Urothelium cell line (cell line): ENCODE measurements at regions not wholly inside any gene's neighbourhood (a gene's known extent, or its start where the extent isn't known, plus 50 kb on each side); places are given as distances from the start of the nearest gene placed in this dataset.
"Not testable (repeated sequence)": the region's sequence is repeated elsewhere in the genome, so short reads cannot be mapped to it uniquely, and the experiment has no call there.

Source experiments
- DNase-seq: peaks from one replicate; pipeline ENCODE4 v3.0.0; 2011; ENCODE audit warnings: low spot score, mixed read lengths
- FAIRE-seq: peaks from 2 replicates; lab custom pipeline; 2011; peaks lifted over from hg19 to GRCh38; lab: Jason Lieb, UNC

GRCh38 chr9:135348076-135348787 lies 131.3 kb upstream of the PPP1R26 start:
- no peak for FAIRE-seq
- DNase-seq = no peak

DNA sequence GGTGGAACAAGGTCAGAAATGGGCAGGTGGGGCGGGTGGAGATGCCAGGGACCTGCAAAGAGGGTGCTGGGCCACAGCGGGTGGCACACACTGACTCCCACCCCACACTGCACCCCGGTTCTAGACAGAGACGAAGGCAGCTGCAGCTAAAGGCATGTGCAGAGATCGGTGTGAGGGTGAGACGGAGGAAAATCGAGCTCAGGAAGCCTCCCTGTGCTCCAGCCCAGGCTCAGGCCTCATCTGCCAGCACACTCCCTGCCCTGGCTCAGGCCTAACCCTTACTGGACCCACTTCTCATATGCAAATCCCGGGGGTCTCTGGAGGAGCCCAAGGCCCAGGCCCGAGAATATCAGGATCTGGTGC lies 130.8 kb upstream of the PPP1R26 start:
- FAIRE-seq (no peak), DNase-seq (no peak)

- no peak for FAIRE-seq
- no peak for DNase-seq
Observed at GRCh38 chr9:135349212-135350002, 130.2 kb upstream of the PPP1R26 start.

- FAIRE-seq (no peak), DNase-seq (no peak)
Observed at GRCh38 chr9:135350003-135350315, 129.6 kb upstream of the PPP1R26 start.

DNA sequence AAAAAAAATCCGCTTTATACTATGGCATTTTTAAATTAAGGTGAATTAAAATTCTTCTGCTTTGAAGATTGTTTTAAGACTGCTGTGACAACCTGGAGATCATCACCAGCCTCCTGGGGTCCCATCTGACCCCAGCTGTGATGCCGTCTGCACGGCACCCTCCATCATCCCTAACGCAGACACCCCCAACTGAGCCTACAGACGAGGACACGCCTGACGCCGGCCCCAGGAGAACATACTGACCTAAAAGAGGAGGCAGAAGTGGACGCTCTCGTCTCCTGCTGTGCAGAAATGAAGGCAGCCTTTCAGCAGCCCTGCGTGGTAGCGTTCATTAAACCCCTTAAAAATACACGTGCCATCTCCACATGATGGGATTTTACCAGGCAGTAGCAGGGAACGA lies 125.6 kb upstream of the PPP1R26 start:
- no peak for DNase-seq

DNA sequence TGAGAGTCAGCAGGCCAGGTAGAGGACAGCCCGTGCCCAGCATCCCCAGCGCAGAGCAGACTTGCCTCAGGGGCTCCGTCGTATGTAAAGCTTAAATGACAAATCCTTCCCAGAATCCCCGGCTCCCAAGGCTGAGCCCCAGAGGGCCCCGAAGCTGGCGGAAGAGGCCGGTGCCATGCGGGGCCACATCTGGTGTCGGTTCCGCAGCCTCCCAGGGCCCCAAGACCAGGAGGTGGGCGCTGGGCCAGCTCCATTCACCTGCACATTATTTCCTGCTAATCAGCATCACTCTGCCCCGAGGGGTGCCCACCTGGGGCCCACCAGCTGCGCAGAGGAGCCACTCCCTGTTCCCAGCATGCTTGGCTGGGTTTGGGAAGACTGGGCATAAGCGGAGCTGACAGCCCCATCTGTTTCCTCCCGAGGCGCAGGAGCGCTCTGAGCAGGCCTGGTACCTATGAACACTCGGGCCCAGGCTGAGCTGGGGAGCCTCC lies 124.0 kb upstream of the PPP1R26 start:
- DNase-seq (no peak), FAIRE-seq (no peak)

More for the DNA sequence above, 125.6 kb upstream of the PPP1R26 start:
- no peak for FAIRE-seq

GRCh38 chr9:135356021-135356420 lies 123.6 kb upstream of the PPP1R26 start:
- FAIRE-seq (no peak), DNase-seq (no peak)

GRCh38 chr9:135356796-135357195 lies 122.8 kb upstream of the PPP1R26 start:
- DNase-seq (no peak), FAIRE-seq (no peak)

DNA sequence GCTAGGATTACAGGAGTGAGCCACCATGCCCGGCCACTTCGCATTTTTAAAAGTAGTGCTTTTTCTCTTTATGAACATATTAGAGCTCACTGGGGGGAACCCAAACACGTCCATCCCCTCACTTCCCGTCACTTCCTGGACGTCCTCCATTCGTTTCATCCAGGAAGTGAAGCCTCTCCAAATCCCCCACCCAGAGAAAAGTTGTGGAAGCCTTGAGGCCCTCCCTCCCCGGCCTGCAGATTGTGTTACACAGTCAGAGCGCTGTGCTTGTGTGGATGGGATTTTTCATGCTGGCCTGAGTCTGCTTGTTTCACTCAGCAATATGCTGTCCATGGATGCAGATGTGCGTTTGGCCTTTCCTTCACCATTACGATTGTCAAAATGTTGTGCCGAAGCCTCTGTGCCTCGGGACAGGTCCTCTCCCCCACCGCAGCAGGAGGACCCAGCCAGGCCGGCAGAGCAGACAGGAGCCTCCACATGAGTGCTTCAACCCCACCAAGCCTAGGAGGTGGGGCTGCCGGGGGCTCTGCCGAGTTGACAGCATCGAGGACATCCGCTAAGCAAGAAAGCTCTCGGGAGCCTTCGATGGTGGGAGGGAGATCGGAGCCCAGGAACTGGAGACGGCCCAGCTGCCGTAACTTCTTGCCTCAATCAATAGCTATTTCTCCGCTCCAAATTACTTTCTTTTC lies 121.6 kb upstream of the PPP1R26 start:
- FAIRE-seq (no peak), DNase-seq (no peak)

GRCh38 chr9:135358552-135358940 lies 121.0 kb upstream of the PPP1R26 start:
- no peak for FAIRE-seq
- DNase-seq = no peak

DNA sequence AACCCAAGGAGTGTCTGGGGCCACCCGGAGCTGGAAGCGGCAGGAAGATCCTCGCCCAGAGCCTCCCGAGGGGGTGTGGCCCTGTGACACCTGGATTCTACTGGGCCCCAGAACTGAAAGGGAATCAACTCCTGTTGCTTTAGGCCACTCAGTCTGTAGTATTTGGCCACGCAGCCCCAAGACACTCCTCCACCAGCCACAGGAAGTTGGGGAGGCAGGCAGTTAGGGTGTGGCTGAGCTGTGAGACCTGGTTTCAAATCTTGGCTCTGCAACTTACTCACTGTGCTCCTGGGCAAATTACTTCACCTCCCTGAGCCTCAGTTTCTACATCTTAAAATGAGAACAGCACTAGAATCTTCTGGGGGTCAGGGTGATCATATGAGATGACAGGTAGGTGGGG lies 119.8 kb upstream of the PPP1R26 start:
- DNase-seq = no peak
- no peak for FAIRE-seq

GRCh38 chr9:135360617-135361016 lies 119.0 kb upstream of the PPP1R26 start:
- FAIRE-seq (no peak), DNase-seq (no peak)

- not testable (repeated sequence) for DNase-seq
Observed at GRCh38 chr9:135361668-135362067, 117.9 kb upstream of the PPP1R26 start.

GRCh38 chr9:135363596-135363995 lies 116.0 kb upstream of the PPP1R26 start:
- DNase-seq = no peak
- no peak for FAIRE-seq

More at GRCh38 chr9:135361668-135362067, 117.9 kb upstream of the PPP1R26 start:
- FAIRE-seq = peak; percentile 58

DNA sequence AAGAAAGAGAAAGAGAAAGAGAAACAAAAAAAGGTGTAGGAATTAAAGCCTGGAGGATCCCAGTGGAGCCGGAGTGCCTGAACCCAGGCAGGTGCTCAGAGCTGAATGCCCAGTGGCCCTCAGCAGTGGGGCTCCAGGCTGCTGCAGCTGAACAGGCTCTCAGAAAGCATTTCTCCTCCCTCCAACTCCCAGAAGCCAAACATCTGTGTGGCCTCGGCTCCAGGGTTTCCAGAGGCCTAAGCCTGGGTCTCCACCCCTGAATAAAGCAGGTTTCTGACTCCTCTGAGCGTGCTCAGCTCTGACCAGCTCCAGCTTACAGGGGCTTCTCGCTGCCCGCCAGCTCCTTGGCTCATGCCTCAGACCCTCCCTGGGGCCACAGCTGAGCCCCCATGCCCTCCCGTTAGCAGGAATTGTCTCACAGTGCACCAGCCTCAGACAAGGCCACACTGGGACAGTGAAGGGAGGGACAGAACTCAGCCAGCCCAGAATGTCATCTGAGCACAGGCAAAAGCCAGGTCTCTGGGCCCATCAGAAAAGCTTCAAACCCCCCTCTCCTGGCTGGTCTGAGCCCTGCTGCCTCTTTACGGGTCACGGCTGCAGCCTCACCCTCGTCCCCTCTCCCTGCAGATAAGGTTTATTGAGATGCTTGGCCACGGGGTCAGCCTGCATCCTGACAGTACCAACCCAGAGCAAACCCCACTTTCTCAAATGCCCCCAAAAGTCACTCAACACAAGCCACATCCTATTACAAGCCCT lies 114.4 kb upstream of the PPP1R26 start:
- DNase-seq = no peak
- no peak for FAIRE-seq

- FAIRE-seq = no peak
- no peak for DNase-seq
Observed at GRCh38 chr9:135366104-135366503, 113.5 kb upstream of the PPP1R26 start.

DNA sequence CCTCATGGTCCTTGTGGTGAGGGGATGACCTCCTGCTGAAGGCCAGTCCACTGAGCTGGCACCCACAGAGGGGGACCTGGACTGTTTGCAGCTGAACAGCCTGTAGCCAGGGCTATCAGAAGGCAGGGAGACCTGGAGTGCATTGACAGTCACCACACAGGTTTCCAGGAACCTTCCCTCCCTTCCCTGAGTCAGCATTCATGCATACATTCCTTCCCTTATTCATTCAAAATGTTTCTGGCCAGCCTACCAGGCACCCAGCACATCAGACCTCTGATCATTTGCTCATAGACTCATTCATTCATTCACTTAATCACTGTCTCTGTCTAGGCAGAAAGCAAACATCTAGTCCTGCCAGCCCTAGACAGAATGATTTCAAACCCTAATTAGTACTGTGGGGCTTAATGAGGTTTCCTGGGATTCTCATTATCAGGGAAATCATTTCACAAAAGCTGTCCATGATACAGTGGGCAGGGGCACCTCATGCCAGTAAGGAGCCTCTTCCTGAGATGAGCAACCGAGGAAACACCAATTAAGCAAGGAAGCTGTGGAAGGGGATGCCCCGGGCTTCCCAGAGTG lies 110.1 kb upstream of the PPP1R26 start:
- DNase-seq = peak; percentile 48
- peak; percentile 55 for FAIRE-seq

GRCh38 chr9:135370411-135371375 lies 108.9 kb upstream of the PPP1R26 start:
- FAIRE-seq (no peak), DNase-seq (peak; percentile 16)

DNA sequence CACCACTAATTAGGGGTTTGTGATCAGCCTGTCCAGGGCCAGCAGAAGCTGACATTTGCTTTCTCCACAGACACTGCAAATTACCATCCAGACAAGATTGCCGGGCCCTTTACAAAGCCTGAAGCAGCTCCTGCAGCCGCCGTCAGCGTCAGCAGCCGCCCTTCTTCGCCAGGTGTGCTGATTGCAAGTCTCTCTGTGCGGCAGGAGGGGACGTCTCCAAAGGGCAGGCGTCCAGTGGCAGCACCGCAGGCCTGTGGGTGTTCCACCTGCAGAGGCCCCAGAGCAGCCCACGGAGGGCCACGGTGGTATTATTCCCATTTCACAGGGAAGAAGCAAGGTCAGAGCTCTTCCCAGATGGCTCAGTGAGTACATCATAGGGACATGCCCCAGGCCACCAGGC lies 108.0 kb upstream of the PPP1R26 start:
- DNase-seq (no peak), FAIRE-seq (no peak)

GRCh38 chr9:135372036-135372435 lies 107.5 kb upstream of the PPP1R26 start:
- FAIRE-seq = no peak
- DNase-seq = no peak
